ENCODE measurements at regions not wholly inside any gene's neighbourhood (a gene's known extent, or its start where the extent isn't known, plus 50 kb on each side); places are given as distances from the start of the nearest gene placed in this dataset.

DNA sequence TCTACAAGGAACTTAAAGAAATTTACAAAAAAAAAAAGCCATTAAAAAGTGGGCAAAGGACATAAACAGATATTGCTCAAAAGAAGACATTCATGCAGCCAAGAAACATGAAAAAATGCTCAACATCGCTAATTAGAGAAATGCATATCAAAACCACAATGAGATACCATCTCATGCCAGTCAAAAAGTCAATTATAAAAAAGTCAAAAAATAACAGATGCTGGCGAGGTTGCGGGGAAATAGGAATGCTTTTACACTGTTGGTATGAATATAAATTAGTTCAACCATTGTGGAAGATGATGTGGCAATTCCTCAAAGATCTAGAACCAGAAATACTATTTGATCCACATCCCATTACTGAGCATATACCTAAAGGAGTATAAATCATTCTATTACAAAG, 411.9 kb upstream of the MARCKS start:
- no peak for DNase-seq

- peak; percentile 2 for DNase-seq
Measured at GRCh38 chr6:113447088-113447831, 409.9 kb upstream of the MARCKS start.

DNA sequence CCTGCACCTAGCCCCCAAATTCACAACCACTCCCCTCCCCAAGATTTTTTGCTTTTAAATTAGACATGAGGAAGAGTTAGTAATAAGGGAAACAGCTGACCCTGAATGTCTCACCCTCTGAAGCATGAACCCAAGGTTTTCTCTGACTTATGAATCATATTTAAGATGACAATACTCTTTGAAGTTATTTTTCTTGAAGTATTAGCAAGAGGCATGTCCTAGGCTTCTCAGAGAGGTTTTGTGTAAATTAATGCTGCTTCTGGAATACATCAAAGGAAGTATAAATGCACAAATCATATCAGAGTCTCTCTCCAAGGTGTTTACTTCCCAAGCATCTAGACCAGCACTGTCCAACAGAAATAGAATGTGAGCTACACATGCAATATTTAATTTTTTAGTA, 408.1 kb upstream of the MARCKS start:
- DNase-seq, result no peak

DNA sequence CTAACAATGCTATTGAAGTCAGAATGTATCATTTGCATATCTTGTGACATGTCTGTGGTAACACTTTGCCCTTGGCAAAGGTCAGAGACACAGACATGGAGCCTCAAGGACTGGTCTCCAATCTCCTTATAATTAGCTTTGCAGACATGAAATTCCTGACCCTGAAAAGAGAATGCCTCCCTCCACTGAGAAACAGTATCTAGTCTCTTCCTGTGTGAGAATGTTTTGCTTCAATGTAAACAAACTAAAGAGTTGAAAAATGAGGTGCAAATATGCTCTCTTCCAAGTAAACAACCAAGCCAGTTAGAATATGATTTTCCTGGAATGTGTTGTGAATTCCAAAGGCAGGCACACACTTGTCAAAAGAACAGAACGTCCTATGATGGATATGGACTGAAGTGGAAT, 407.1 kb upstream of the MARCKS start:
- no peak for DNase-seq

DNA sequence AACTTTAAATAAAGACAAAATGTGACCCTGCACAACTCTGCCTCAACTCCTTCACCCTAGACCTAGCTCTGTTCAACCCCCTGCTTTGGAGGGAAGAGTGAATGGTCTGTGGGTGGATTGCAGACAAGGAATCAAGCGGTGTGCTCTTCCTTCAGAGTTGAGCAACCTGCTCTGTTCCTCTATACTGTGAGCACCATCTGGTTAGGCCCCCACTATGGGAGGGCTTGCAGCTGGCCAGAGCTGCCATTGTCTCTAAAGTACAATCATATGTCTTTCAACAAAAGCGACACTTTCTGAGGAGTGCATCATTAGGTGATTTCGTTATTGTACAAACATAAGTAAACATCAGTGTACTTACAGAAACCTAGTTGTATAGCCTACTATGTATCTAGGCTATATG, 406.1 kb upstream of the MARCKS start:
- DNase-seq, result no peak

- no peak for DNase-seq
Measured at GRCh38 chr6:113457198-113457597, 399.9 kb upstream of the MARCKS start.

DNA sequence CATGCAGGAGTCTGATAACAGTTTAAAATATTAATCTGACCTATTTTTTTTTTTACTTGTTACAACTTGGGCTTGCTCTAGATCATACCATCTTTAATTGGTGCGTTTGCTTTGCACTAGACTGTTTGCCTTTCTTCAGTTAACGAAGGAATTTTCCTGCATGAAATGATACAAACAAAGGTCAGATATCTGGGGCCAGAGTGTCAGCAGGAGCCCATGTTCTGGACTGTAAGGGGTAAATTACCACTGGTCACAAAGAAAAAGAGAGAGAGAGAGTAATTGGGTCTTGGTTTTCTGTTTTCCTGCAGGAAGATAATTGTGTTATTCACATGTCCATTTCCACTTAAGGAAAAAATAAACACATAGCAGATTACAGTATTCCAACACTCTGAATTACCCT, 399.4 kb upstream of the MARCKS start:
- DNase-seq, result no peak

GRCh38 chr6:113458368-113459010, 398.7 kb upstream of the MARCKS start:
- no peak for DNase-seq

DNA sequence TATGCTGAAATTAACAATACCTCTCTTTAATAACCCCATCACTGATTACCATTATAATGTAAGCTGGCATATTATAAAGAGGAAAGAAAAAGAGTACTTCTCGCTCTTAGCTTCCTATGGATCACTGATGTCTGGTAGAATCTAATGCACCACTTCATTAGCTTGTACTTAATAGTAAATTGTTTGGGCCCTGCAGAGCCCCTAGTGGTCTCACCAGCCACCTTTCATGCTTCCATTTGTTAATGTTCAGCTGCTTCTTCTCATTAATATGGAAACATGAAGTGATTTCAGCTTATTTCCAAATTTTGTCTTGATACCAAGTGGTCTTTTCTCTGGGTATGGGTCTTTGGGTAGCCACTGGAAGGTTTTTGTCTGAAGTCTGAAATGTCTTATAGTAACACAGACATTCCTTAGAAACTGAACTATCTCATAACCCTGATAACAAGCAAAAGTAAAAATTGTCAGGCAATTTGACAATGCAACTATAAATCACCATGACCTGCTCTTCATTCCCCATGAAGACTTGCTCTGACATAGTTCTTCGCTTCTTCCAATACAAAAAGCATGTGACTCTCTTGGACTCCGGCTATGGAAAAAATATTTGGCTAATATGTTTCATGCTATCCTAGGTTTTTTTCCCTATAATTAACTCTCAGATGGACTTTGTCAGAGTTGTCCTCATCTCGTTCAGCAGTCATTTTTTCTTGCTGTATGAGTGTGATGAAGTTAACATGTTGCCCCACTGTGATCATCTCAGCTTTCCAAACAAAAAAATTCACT, 395.8 kb upstream of the MARCKS start:
- DNase-seq, result no peak

GRCh38 chr6:113464536-113464935, 392.6 kb upstream of the MARCKS start:
- DNase-seq, result no peak

GRCh38 chr6:113464960-113465359, 392.2 kb upstream of the MARCKS start:
- no peak for DNase-seq

DNA sequence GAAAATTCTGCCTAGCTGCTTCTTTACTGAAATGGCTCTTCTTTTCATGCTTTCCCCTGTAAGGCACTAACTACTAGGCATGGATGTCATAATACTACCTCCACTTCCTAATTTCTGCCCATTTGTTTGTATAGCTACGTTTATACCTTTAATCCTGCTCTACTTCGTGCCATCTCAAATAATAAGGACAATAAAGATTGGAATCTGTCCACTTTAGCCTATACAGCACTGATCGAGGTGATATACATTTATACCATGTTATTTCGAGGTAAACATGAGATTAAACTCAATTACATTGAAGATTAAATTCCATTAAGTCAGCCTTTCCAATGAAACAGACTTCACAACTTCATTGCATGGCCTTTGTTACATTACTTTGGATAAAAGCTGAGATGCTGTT, 390.6 kb upstream of the MARCKS start:
- DNase-seq, result no peak

DNA sequence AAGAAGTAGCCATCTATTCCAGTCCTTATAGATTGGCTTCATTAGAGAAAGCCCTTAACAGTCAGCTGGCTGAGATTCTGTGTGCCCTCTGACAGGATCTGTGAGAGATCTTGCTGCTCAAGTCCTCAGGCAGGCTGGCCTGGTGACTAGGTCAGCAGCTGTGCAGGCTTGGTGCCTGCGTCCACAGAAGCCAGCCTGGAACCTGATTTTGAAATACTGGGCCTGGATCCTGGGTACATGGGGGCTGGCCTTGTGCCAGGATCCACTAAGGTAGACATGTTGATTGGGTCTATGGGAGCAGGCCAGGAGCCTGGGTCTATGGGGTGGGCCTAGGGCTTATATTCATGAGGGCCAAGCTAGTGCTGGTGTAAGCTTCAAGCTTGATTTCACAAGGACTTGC, 381.8 kb upstream of the MARCKS start:
- DNase-seq, result no peak

GRCh38 chr6:113476937-113477839, 380.0 kb upstream of the MARCKS start:
- no peak for DNase-seq

- no peak for DNase-seq
Measured at GRCh38 chr6:113480616-113481015, 376.5 kb upstream of the MARCKS start.

DNA sequence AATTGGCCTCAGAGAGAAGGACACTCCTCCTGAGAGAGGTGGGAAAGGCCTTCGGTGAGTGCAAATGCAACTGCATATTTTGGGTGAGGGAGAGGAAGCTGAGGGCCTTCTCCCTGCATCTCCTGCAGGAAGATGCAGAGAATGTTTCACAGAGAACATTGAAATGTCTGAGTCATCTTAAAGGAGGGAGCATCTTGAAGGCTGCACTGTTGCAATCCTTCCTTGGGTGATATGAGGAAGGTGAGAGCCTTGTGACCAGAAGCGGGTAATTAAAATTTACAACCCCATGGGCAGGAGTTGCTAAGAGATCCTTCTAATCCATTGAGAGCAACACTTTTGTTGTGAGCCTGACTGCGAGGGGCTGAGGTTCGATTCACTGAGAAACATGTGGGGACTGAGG, 375.7 kb upstream of the MARCKS start:
- DNase-seq, result no peak

DNA sequence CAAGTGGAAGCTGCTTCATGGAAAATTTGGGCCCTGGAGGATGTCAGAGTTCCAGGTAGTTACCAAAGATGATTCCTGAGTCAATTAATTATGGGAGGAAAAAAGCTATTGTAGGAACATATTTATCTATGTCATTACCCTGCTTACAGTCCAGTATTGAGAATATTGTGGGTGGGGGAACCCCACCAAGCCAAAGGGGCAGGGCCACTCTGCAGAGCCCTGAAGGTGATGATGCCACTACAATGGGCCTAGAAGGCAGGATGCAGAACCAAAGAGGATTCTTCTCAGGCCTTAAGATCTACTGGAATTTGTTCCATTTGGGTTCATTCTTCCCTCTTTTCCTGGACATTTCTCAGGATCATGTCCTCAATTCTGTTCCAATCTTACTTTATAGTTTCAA, 375.2 kb upstream of the MARCKS start:
- no peak for DNase-seq

- DNase-seq, result no peak
Measured at GRCh38 chr6:113482771-113483170, 374.4 kb upstream of the MARCKS start.

- DNase-seq, result no peak
Measured at GRCh38 chr6:113486199-113486598, 370.9 kb upstream of the MARCKS start.

- no peak for DNase-seq
Measured at GRCh38 chr6:113487489-113488058, 369.6 kb upstream of the MARCKS start.

GRCh38 chr6:113488061-113488460, 369.1 kb upstream of the MARCKS start:
- DNase-seq, result no peak

DNA sequence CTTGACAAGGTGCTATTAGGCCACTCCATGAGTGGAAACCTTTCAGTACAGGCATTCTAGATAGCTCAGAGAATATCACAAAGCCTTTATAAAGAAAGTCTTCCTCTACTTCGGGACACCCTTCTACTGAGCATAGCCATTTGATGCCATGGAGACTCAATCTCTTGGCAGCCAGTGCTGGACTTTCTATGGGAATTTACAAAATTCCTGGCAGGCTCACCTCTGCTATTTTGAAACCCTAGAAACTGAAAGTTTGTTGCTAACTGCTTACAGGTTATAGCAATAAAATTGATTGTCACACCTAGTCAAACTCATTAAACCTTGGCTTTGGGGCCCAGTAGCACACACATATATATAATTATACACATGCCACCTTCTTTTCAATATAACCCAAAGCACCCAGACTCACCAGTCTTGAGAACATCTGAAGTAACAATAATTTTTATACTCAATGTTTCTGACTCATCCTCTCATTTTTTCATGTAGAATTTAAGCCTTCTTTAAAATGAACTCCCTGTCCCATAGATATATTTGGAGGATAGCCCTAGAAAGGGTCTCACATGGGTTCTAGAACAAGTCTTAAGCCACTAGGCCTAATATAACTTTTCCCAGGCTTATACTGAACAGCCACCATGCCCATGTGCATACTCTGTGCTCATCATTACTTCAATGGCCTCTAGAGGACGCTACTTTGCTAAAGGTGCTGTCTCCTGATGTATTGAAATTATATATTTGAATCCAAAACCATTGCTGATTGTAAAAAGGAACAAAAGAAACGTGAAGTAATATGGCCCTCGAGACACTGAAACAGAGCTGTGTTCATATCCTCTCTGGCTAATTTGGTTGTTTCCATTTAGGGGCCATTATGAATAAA, 368.1 kb upstream of the MARCKS start:
- no peak for DNase-seq

Measured in CD4-positive, alpha-beta T cell treated with Interleukin-4 for 4 hours (primary cell).